HEK293 (cell line): ENCODE measurements at regions not wholly inside any gene's neighbourhood (a gene's known extent, or its start where the extent isn't known, plus 50 kb on each side); places are given as distances from the start of the nearest gene placed in this dataset.

ENCODE experiments used
- CTCF ChIA-PET: fragments of 350-600 bp; formaldehyde crosslinking; extraction: SDS; loops from one replicate; lab custom pipeline; 2021; ENCODE audit warnings: antibody characterized with exemption; lab: Yijun Ruan, JAX
- POLR2A ChIA-PET: fragments of 300-600 bp; formaldehyde crosslinking; extraction: SDS; loops from one replicate; lab custom pipeline; 2020; ENCODE audit warnings: antibody characterized with exemption, inconsistent platforms; lab: Yijun Ruan, JAX
- H3K27ac ChIP-seq: fragments of 200-500 bp; sonication (Bioruptor generic); 2 replicates; pipeline ENCODE4 v1.5.1; 2014; ENCODE audit warnings: low read depth, low read length, control low read depth, inconsistent platforms; ENCODE audit errors: extremely low read depth
- H3K36me3 ChIP-seq, 2 experiments: fragments of 200-500 bp in 1 of 2; sonication (Bioruptor generic) in 1 of 2; 1 replicate in 1 of 2; 2 replicates in 1 of 2; pipeline ENCODE4 v1.5.1; 2014 to 2017; ENCODE audit warnings: inconsistent platforms in 2 of 2, low read length in 2 of 2; ENCODE audit not compliant: control insufficient read depth in 2 of 2, insufficient read depth in 1 of 2
- H3K4me1 ChIP-seq: fragments of 200-500 bp; sonication (Bioruptor generic); 2 replicates; pipeline ENCODE4 v1.5.1; 2014; ENCODE audit warnings: mild to moderate bottlenecking, low read length, inconsistent platforms; ENCODE audit not compliant: control insufficient read depth, insufficient read depth
- H3K4me3 ChIP-seq: 2 replicates; pipeline ENCODE4 v1.5.1; 2011; ENCODE audit warnings: low read depth, mild to moderate bottlenecking, control low read depth, low read length, moderate library complexity
- H3K9me3 ChIP-seq: fragments of 200-500 bp; sonication (Bioruptor generic); 2 replicates; pipeline ENCODE4 v1.5.1; 2014; ENCODE audit warnings: low read depth, low read length, inconsistent platforms; ENCODE audit not compliant: control insufficient read depth, insufficient read depth
- IKZF3 ChIP-seq: fragments of 450-650 bp; IDR thresholded peaks from 2 replicates; pipeline ENCODE4 v1.5.0; 2018; ENCODE audit warnings: missing biosample characterization, mild to moderate bottlenecking, missing genetic modification characterization, moderate library complexity
- MYNN ChIP-seq: fragments of 450-650 bp; formaldehyde crosslinking; IDR thresholded peaks from 2 replicates; pipeline ENCODE4 v1.5.1; 2016; ENCODE audit warnings: missing biosample characterization, missing genetic modification characterization, borderline replicate concordance
- OSR2 ChIP-seq: fragments of 450-650 bp; formaldehyde crosslinking; IDR thresholded peaks from 2 replicates; pipeline ENCODE4 v1.5.1; 2016; ENCODE audit warnings: missing biosample characterization, missing genetic modification characterization
- PRDM6 ChIP-seq: fragments of 450-650 bp; formaldehyde crosslinking; IDR thresholded peaks from 2 replicates; pipeline ENCODE4 v1.5.1; 2017; ENCODE audit warnings: missing biosample characterization, missing genetic modification characterization
- ZNF114 ChIP-seq: fragments of 450-650 bp; formaldehyde crosslinking; IDR thresholded peaks from 2 replicates; pipeline ENCODE4 v1.5.0; 2017; ENCODE audit warnings: missing biosample characterization, missing genetic modification characterization
- ZNF18 ChIP-seq: fragments of 450-650 bp; formaldehyde crosslinking; IDR thresholded peaks from 2 replicates; pipeline ENCODE4 v1.5.1; 2016; ENCODE audit warnings: missing biosample characterization, missing genetic modification characterization
- ZNF48 ChIP-seq: fragments of 450-650 bp; formaldehyde crosslinking; IDR thresholded peaks from 2 replicates; pipeline ENCODE4 v1.5.1; 2016; ENCODE audit warnings: missing biosample characterization, missing genetic modification characterization
- ZNF514 ChIP-seq: fragments of 450-650 bp; formaldehyde crosslinking; IDR thresholded peaks from 2 replicates; pipeline ENCODE4 v1.5.1; 2016; ENCODE audit warnings: missing biosample characterization, missing genetic modification characterization
- ZNF596 ChIP-seq: fragments of 450-650 bp; IDR thresholded peaks from 2 replicates; pipeline ENCODE4 v1.5.0; 2018; ENCODE audit warnings: missing biosample characterization, mild to moderate bottlenecking, missing genetic modification characterization, moderate library complexity
- ZNF677 ChIP-seq: fragments of 450-650 bp; IDR thresholded peaks from 2 replicates; pipeline ENCODE4 v1.5.0; 2018; ENCODE audit warnings: missing biosample characterization, mild to moderate bottlenecking, missing genetic modification characterization, moderate library complexity
- ZNF707 ChIP-seq: fragments of 450-650 bp; formaldehyde crosslinking; IDR thresholded peaks from 2 replicates; pipeline ENCODE4 v1.5.1; 2016; ENCODE audit warnings: missing biosample characterization, missing genetic modification characterization
- ZNF747 ChIP-seq: fragments of 450-650 bp; formaldehyde crosslinking; IDR thresholded peaks from 2 replicates; pipeline ENCODE4 v1.5.1; 2016; ENCODE audit warnings: missing biosample characterization, missing genetic modification characterization
- ZNF776 ChIP-seq: fragments of 450-650 bp; formaldehyde crosslinking; IDR thresholded peaks from 2 replicates; pipeline ENCODE4 v1.5.0; 2017; ENCODE audit warnings: missing biosample characterization, missing genetic modification characterization, borderline replicate concordance
- TF ChIP-seq, protein P1 (sequence below): fragments of 450-650 bp; formaldehyde crosslinking; IDR thresholded peaks from 2 replicates; pipeline ENCODE4 v1.5.1; 2016; ENCODE audit warnings: missing biosample characterization, missing genetic modification characterization, low read depth
- TF ChIP-seq, protein P2 (sequence below): fragments of 450-650 bp; formaldehyde crosslinking; IDR thresholded peaks from 2 replicates; pipeline ENCODE4 v1.5.0; 2017; ENCODE audit warnings: missing biosample characterization, missing genetic modification characterization, borderline replicate concordance

GRCh38 chr3:152930516-152930915 is 95.6 kb downstream of the P2RY1 start:
- Histone ChIP-seq H3K9me3 (no peaks in the 10 kb centered on the region), H3K36me3 (no peaks in the 10 kb centered on the region), H3K27ac (no peak overlapping the region), H3K4me3 (no peak overlapping the region), H3K4me1 (no peaks in the 10 kb centered on the region)
- POLR2A ChIA-PET, result no interaction called here
- CTCF ChIA-PET, result no interaction called here
- TF ChIP-seq OSR2 (tag by site-specific recombination) (no peak), ZNF18 (tag by site-specific recombination) (no peak), ZNF747 (tag by site-specific recombination) (no peak), MYNN (tag by site-specific recombination) (no peak), ZNF707 (tag by site-specific recombination) (no peak), ZNF776 (tag by site-specific recombination) (no peak)
- TF ChIP-seq, protein P1, sequence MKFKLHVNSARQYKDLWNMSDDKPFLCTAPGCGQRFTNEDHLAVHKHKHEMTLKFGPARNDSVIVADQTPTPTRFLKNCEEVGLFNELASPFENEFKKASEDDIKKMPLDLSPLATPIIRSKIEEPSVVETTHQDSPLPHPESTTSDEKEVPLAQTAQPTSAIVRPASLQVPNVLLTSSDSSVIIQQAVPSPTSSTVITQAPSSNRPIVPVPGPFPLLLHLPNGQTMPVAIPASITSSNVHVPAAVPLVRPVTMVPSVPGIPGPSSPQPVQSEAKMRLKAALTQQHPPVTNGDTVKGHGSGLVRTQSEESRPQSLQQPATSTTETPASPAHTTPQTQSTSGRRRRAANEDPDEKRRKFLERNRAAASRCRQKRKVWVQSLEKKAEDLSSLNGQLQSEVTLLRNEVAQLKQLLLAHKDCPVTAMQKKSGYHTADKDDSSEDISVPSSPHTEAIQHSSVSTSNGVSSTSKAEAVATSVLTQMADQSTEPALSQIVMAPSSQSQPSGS (tag by site-specific recombination), result no peak
- TF ChIP-seq, protein P2, sequence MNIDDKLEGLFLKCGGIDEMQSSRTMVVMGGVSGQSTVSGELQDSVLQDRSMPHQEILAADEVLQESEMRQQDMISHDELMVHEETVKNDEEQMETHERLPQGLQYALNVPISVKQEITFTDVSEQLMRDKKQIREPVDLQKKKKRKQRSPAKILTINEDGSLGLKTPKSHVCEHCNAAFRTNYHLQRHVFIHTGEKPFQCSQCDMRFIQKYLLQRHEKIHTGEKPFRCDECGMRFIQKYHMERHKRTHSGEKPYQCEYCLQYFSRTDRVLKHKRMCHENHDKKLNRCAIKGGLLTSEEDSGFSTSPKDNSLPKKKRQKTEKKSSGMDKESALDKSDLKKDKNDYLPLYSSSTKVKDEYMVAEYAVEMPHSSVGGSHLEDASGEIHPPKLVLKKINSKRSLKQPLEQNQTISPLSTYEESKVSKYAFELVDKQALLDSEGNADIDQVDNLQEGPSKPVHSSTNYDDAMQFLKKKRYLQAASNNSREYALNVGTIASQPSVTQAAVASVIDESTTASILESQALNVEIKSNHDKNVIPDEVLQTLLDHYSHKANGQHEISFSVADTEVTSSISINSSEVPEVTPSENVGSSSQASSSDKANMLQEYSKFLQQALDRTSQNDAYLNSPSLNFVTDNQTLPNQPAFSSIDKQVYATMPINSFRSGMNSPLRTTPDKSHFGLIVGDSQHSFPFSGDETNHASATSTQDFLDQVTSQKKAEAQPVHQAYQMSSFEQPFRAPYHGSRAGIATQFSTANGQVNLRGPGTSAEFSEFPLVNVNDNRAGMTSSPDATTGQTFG (tag by site-specific recombination), result no peak

DNA sequence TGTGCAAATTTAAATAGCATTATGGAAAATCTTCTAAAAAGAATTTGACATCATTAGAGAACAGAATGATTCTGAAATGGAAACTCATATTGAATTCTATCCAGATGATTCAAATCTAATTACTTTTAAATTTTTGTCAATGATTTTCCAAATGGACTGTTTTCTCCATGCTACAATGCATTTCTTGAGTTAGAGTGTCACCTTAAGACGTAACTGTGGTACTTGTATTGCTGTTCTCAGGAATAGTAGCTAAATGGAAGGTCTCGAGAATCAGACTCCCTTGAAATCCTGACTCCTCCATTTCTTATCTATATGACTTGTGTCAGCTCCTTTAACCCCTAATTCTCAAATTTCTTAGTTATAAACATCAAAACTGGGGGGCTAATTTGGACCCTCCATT is 102.3 kb downstream of the P2RY1 start:
- TF ChIP-seq ZNF48 (no peak), ZNF114 (tag by site-specific recombination) (no peak), ZNF514 (tag by site-specific recombination) (no peak), IKZF3 (no peak), PRDM6 (no peak)
- Histone ChIP-seq H3K4me3 (no peak overlapping the region), H3K36me3 (no peaks in the 10 kb centered on the region), H3K27ac (no peak overlapping the region), H3K9me3 (no peaks in the 10 kb centered on the region), H3K4me1 (no peaks in the 10 kb centered on the region)
- CTCF ChIA-PET, result interaction anchor here (0.6 kb wide), 2 partner anchors 61 to 370 kb away, joined by 3 to 4 read pairs; no protein-coding TSS in a partner anchor
- POLR2A ChIA-PET, result no interaction called here

DNA sequence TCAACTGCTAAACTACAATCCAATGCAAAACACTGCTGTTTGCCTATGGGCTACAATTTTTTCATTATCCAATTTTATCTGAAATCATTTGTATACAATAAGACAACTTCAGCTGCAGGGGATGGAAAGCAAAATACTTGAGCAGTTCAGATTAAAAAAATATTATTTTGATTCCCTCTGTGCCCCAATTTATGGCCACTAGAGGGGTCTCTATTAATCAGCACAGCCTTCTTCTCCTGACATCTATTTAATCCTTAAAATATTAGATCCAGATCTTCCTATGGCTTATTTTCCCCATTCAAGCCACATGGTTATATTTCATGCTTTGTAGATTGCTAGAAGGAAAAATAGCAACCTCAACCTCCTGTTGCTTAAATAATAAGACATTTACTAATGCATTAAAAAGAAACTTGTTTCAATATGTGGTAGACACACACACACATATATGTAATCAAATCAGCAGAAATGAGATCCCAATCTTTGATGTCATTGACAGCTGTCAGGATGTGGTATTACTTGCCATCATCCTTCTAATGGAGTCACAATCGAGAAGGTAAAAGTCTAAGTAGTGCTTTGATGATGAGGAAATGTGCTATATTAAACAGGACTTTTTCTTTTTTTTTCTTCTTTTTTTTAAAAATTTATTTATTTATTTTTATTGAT is 104.2 kb downstream of the P2RY1 start:
- CTCF ChIA-PET, result no interaction called here
- no peak overlapping the region for H3K4me3 ChIP-seq
- H3K4me1 ChIP-seq, result no peaks in the 10 kb centered on the region
- no peaks in the 10 kb centered on the region for H3K36me3 ChIP-seq
- H3K27ac ChIP-seq, result no peak overlapping the region
- POLR2A ChIA-PET, result no interaction called here
- no peaks in the 10 kb centered on the region for H3K9me3 ChIP-seq
- no peak for TF ChIP-seq ZNF677 (tag by site-specific recombination)
- no peak for TF ChIP-seq ZNF596
